BJ (cell line): ENCODE measurements at regions not wholly inside any gene's neighbourhood (a gene's known extent, or its start where the extent isn't known, plus 50 kb on each side); places are given as distances from the start of the nearest gene placed in this dataset.

ENCODE experiments used
- CTCF ChIA-PET: fragments of 350-600 bp; formaldehyde crosslinking; extraction: SDS; loops from one replicate; lab custom pipeline; 2021; ENCODE audit warnings: antibody characterized with exemption, inconsistent platforms; lab: Yijun Ruan, JAX
- POLR2A ChIA-PET: fragments of 300-600 bp; sonication (Branson Sonifier 250); formaldehyde crosslinking; extraction: SDS; loops from one replicate; lab custom pipeline; 2021; ENCODE audit warnings: antibody characterized with exemption; lab: Charles Lee
- DNase-seq: peaks from one replicate; pipeline ENCODE4 v3.0.0-alpha.2; 2011; ENCODE audit warnings: low read depth
- H3K27me3 ChIP-seq: 2 replicates; pipeline ENCODE4 v1.6.0; 2011; ENCODE audit warnings: low read length; ENCODE audit not compliant: control insufficient read depth, insufficient read depth
- H3K36me3 ChIP-seq: 2 replicates; pipeline ENCODE4 v1.5.1; 2011; ENCODE audit warnings: low read length; ENCODE audit not compliant: control insufficient read depth, insufficient read depth
- H3K4me3 ChIP-seq: 2 replicates; pipeline ENCODE4 v1.5.1; 2011; ENCODE audit warnings: low read depth, mild to moderate bottlenecking, control low read depth, low read length
- CTCF ChIP-seq: IDR thresholded peaks from 2 replicates; pipeline ENCODE4 v1.5.1; 2011; ENCODE audit warnings: low read depth, mild to moderate bottlenecking, control low read depth, inconsistent platforms, low read length, moderate library complexity; ENCODE audit not compliant: insufficient read depth

GRCh38 chr14:86203843-86204242, 673.9 kb downstream of the FLRT2 start:
- DNase-seq, result no peak
- Histone ChIP-seq H3K36me3 (no peaks in the 10 kb centered on the region), H3K27me3 (no peaks in the 10 kb centered on the region), H3K4me3 (no peak overlapping the region)
- no peak for TF ChIP-seq CTCF
- ChIA-PET POLR2A (no interaction called here), CTCF (no interaction called here)

GRCh38 chr14:86196471-86196870, 666.5 kb downstream of the FLRT2 start:
- Histone ChIP-seq H3K4me3 (no peak overlapping the region), H3K27me3 (no peaks in the 10 kb centered on the region), H3K36me3 (no peaks in the 10 kb centered on the region)
- POLR2A ChIA-PET, result no interaction called here
- CTCF ChIA-PET, result no interaction called here
- no peak for TF ChIP-seq CTCF
- no peak for DNase-seq

- ChIA-PET CTCF (no interaction called here), POLR2A (no interaction called here)
- no peak for TF ChIP-seq CTCF
- Histone ChIP-seq H3K4me3 (no peak overlapping the region), H3K36me3 (no peaks in the 10 kb centered on the region), H3K27me3 (no peaks in the 10 kb centered on the region)
- DNase-seq, result no peak
Measured at GRCh38 chr14:86193756-86194155, 663.8 kb downstream of the FLRT2 start.

- no peaks in the 10 kb centered on the region for H3K27me3 ChIP-seq
- ChIA-PET CTCF (no interaction called here), POLR2A (no interaction called here)
- no peak for DNase-seq
- no peaks in the 10 kb centered on the region for H3K36me3 ChIP-seq
- H3K4me3 ChIP-seq, result no peak overlapping the region
- TF ChIP-seq CTCF, result no peak
Measured at GRCh38 chr14:86179980-86180379, 650.0 kb downstream of the FLRT2 start.

- ChIA-PET POLR2A (no interaction called here), CTCF (no interaction called here)
- DNase-seq, result no peak
- no peaks in the 10 kb centered on the region for H3K27me3 ChIP-seq
- TF ChIP-seq CTCF, result no peak
- H3K36me3 ChIP-seq, result no peaks in the 10 kb centered on the region
- no peak overlapping the region for H3K4me3 ChIP-seq
Measured at GRCh38 chr14:86168371-86168770, 638.4 kb downstream of the FLRT2 start.
